ENCODE measurements at regions not wholly inside any gene's neighbourhood (a gene's known extent, or its start where the extent isn't known, plus 50 kb on each side); places are given as distances from the start of the nearest gene placed in this dataset.

GRCh38 chr20:11573507-11573906 is 344.2 kb upstream of the BTBD3 start:
- no peak for TF ChIP-seq CTCF (IDR thresholded peaks at IDR 0.05)
- no peak for TF ChIP-seq POLR2A (IDR thresholded peaks at IDR 0.05)
